DND-41 (cell line): ENCODE measurements at regions not wholly inside any gene's neighbourhood (a gene's known extent, or its start where the extent isn't known, plus 50 kb on each side); places are given as distances from the start of the nearest gene placed in this dataset.

ENCODE experiments used
- CTCF ChIP-seq: IDR thresholded peaks from 2 replicates; pipeline ENCODE4 v1.5.1; 2012; ENCODE audit warnings: borderline replicate concordance, low read length, moderate library complexity, mild to moderate bottlenecking; ENCODE audit not compliant: poor library complexity, severe bottlenecking; ENCODE audit errors: extremely low read depth
- EZH2 ChIP-seq: IDR thresholded peaks from 3 replicates; pipeline ENCODE4 v1.6.1; 2012; ENCODE audit warnings: borderline replicate concordance, low read depth, mild to moderate bottlenecking, moderate library complexity, low read length, inconsistent platforms; ENCODE audit not compliant: severe bottlenecking

GRCh38 chr19:32234663-32235217, 110.7 kb upstream of the ZNF507 start:
- TF ChIP-seq CTCF (no peak), EZH2 (no peak)
